Omental fat pad (tissue), 3 donors: ENCODE measurements at regions not wholly inside any gene's neighbourhood (a gene's known extent, or its start where the extent isn't known, plus 50 kb on each side); places are given as distances from the start of the nearest gene placed in this dataset.

Source experiments
- ATAC-seq: fragments of 150-250 bp; one replicate; pipeline ENCODE4 v1.9.1; 2016; ENCODE audit warnings: mild to moderate bottlenecking, moderate library complexity; ENCODE audit not compliant: low FRiP score
- DNase-seq: peaks from one replicate; pipeline ENCODE4 v3.0.0-alpha.2; 2019; ENCODE audit warnings: low spot score
- CTCF ChIP-seq, 3 donors: fragments of 450-650 bp; IDR thresholded peaks; one replicate each; pipeline ENCODE4 v1.5.1; 2016 to 2017; ENCODE audit warnings: antibody characterized with exemption in 3 of 3, mild to moderate bottlenecking in 3 of 3, moderate library complexity in 2 of 3

GRCh38 chr1:212504171-212504803, 71.6 kb downstream of the NENF start:
- ATAC-seq = no peak
- DNase-seq = no peak
- no peak for TF ChIP-seq CTCF (IDR thresholded peaks at IDR 0.05)

- DNase-seq (no peak), ATAC-seq (no peak)
- TF ChIP-seq CTCF (IDR thresholded peaks at IDR 0.05) = no peak
Observed at GRCh38 chr1:212506666-212507065, 73.9 kb downstream of the NENF start.

- DNase-seq (no peak), ATAC-seq (no peak)
- no peak for TF ChIP-seq CTCF (IDR thresholded peaks at IDR 0.05)
Observed at GRCh38 chr1:212507369-212507768, 74.6 kb downstream of the NENF start.

- TF ChIP-seq CTCF (IDR thresholded peaks at IDR 0.05) = no peak
- ATAC-seq (no peak), DNase-seq (no peak)
Observed at GRCh38 chr1:212512816-212513559, 80.3 kb downstream of the NENF start.

GRCh38 chr1:212513586-212513985, 80.9 kb downstream of the NENF start:
- no peak for ATAC-seq
- no peak for DNase-seq
- no peak for TF ChIP-seq CTCF (IDR thresholded peaks at IDR 0.05)

GRCh38 chr1:212514056-212514614, 81.4 kb downstream of the NENF start:
- peak; percentile 10 for ATAC-seq
- no peak for TF ChIP-seq CTCF (IDR thresholded peaks at IDR 0.05)
- DNase-seq = no peak

- TF ChIP-seq CTCF (IDR thresholded peaks at IDR 0.05) = no peak
- DNase-seq = no peak
- ATAC-seq = peak; percentile 45
Observed at GRCh38 chr1:212514782-212515181, 82.1 kb downstream of the NENF start.
